GM12892 (cell line): ENCODE measurements at regions not wholly inside any gene's neighbourhood (a gene's known extent, or its start where the extent isn't known, plus 50 kb on each side); places are given as distances from the start of the nearest gene placed in this dataset.

Source experiments
- POLR2A ChIP-seq: IDR thresholded peaks from 2 replicates; pipeline ENCODE4 v1.6.1; 2011; ENCODE audit warnings: low read depth, low read length, control low read depth
- POLR2AphosphoS5 ChIP-seq: IDR thresholded peaks from 2 replicates; pipeline ENCODE4 v1.6.1; 2011; ENCODE audit warnings: low read depth, low read length, control low read depth

DNA sequence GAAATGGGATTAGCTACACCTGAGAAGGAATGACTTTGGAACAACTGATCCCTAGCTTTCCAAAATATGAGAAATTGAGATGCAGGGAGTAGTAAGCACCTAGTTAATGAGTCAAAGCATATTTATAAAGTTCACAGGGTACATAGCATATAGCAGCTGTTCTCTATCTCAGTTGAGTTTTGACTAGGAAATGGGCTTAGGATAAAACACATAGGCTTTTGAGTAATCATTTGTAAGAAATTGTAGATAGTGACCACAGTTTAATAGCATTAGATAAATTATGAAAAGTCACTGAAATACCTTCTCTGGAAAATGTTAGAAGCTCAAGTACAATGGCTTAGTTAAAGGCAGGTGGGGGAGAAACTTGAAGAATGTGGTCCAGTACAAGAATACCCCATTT lies 444.7 kb upstream of the TNP1 start:
- TF ChIP-seq POLR2A = no peak
- TF ChIP-seq POLR2AphosphoS5 = no peak
